ENCODE measurements at regions not wholly inside any gene's neighbourhood (a gene's known extent, or its start where the extent isn't known, plus 50 kb on each side); places are given as distances from the start of the nearest gene placed in this dataset.
A peak's percentile ranks its signal among the peaks of the same experiment; 100 is the strongest.

DNA sequence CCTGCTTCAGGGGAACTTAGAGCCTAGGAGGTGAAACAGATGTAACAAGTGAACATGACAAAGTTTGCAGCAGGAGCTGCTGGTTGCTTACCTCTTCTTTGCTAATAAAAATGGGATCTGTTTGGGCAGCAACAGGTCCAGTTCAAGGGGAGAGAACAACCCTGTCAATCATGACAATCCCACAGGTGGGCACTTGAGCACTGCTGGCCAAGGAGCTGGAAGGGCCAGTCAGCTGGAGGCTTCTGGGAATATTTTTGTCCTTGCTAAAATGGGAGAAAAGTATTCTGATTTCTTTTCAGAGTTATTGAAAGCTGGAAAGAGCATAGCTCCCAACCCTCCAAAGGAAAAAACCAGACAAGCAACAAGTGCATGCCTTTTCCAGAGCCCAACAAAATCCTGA lies 477.7 kb upstream of the SULF2 start:
- intact Hi-C loops (cut with DNase I; ENCODE audit: low total_unique reads) = no loop called here
- no peaks in the 10 kb centered on the region for H3K9me3 ChIP-seq
- no peaks in the 10 kb centered on the region for H3K27me3 ChIP-seq
- H3K4me1 ChIP-seq = no peaks in the 10 kb centered on the region
- H3K27ac ChIP-seq = no peak overlapping the region
- no peak for TF ChIP-seq POLR2A (IDR thresholded peaks at IDR 0.05)
- no peak for TF ChIP-seq CTCF (IDR thresholded peaks at IDR 0.05)
- no peak overlapping the region for H3K4me3 ChIP-seq
- no peaks in the 10 kb centered on the region for H3K36me3 ChIP-seq
- DNase-seq = no peak

DNA sequence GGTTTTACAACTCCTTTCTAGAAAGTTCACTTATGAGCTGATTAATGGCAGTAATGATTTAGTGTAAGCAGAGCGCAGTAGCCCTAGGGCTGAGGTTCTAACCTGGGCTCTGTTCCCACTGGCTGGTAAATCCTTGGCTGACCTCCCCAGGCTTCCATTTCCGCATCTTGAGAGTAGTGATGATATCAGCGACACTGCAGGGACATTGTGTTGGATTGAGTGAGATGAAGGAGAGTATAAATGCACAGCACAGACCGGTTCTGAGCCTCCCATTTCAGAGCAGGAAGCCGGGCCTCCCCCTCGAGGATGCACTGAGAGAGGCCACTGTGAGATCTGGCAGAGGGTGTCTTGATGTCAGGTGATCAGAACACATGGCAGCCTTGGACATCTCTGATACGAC lies 477.2 kb upstream of the SULF2 start:
- no peak for TF ChIP-seq CTCF (IDR thresholded peaks at IDR 0.05)
- Histone ChIP-seq H3K9me3 (no peaks in the 10 kb centered on the region), H3K36me3 (no peaks in the 10 kb centered on the region), H3K4me1 (no peaks in the 10 kb centered on the region), H3K4me3 (no peak overlapping the region), H3K27me3 (no peaks in the 10 kb centered on the region), H3K27ac (no peak overlapping the region)
- intact Hi-C loops (cut with DNase I; ENCODE audit: low total_unique reads) = no loop called here
- DNase-seq = no peak

DNA sequence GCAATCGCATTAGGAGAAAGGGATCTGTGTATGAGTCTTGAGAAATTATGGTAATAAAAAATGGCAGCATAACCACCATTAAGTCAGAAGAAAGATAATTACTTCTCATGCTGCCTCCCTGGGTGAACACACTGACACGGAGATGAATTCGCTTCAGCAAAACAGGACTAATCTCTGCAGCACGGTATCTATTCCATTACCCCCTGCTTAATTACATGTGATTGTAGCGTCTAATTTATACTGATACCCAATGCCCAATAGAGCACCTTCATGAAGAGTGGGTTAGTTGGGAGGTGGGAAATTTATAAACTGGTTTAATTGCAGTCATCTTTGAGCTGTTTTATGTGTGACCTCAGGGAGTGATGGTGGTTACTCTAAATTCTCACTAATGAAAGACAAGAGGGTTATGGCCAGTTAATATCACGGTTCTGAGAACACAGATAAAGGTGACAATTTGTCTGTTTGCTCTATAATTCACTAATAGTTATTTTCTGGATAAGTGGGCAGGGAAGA lies 476.2 kb upstream of the SULF2 start:
- H3K9me3 ChIP-seq = no peaks in the 10 kb centered on the region
- intact Hi-C loops (cut with DNase I; ENCODE audit: low total_unique reads) = no loop called here

GRCh38 chr20:48260129-48260756 lies 475.0 kb upstream of the SULF2 start:
- TF ChIP-seq CTCF (IDR thresholded peaks at IDR 0.05) = no peak
- TF ChIP-seq POLR2A (IDR thresholded peaks at IDR 0.05) = no peak
- intact Hi-C loops (cut with DNase I; ENCODE audit: low total_unique reads) = no loop called here
- DNase-seq = peak; percentile 24 to 49

More for the DNA sequence above, 476.2 kb upstream of the SULF2 start:
- H3K4me3 ChIP-seq = no peak overlapping the region
- no peak overlapping the region for H3K27ac ChIP-seq
- no peak for TF ChIP-seq CTCF (IDR thresholded peaks at IDR 0.05)
- no peak for TF ChIP-seq POLR2A (IDR thresholded peaks at IDR 0.05)
- H3K27me3 ChIP-seq = no peaks in the 10 kb centered on the region
- H3K36me3 ChIP-seq = no peaks in the 10 kb centered on the region
- no peaks in the 10 kb centered on the region for H3K4me1 ChIP-seq
- DNase-seq = no peak

GRCh38 chr20:48259456-48259855 lies 474.2 kb upstream of the SULF2 start:
- no peaks in the 10 kb centered on the region for H3K4me1 ChIP-seq
- H3K27ac ChIP-seq = no peak overlapping the region
- H3K27me3 ChIP-seq = no peaks in the 10 kb centered on the region
- TF ChIP-seq CTCF (IDR thresholded peaks at IDR 0.05) = no peak
- TF ChIP-seq POLR2A (IDR thresholded peaks at IDR 0.05) = no peak
- H3K9me3 ChIP-seq = no peaks in the 10 kb centered on the region
- no peak for DNase-seq
- no peaks in the 10 kb centered on the region for H3K36me3 ChIP-seq
- intact Hi-C loops (cut with DNase I; ENCODE audit: low total_unique reads) = no loop called here
- no peak overlapping the region for H3K4me3 ChIP-seq

More at GRCh38 chr20:48260129-48260756, 475.0 kb upstream of the SULF2 start:
- no peaks in the 10 kb centered on the region for H3K4me1 ChIP-seq
- no peak overlapping the region for H3K4me3 ChIP-seq
- no peaks in the 10 kb centered on the region for H3K9me3 ChIP-seq
- H3K36me3 ChIP-seq = no peaks in the 10 kb centered on the region
- peak overlapping the region; percentile 47 to 55 for H3K27ac ChIP-seq
- H3K27me3 ChIP-seq = no peaks in the 10 kb centered on the region
